Keratinocyte (primary cell): ENCODE measurements at regions not wholly inside any gene's neighbourhood (a gene's known extent, or its start where the extent isn't known, plus 50 kb on each side); places are given as distances from the start of the nearest gene placed in this dataset.

Experiments used
- CTCF ChIP-seq, 3 experiments: IDR thresholded peaks in 1 of 3; conservative IDR thresholded peaks in 1 of 3; optimal IDR thresholded peaks in 1 of 3; 2 replicates in 2 of 3; 3 replicates in 1 of 3; pipeline versions ENCODE3 to v1.5.1; 2011; ENCODE audit warnings: low read length in 3 of 3, mild to moderate bottlenecking in 3 of 3, moderate library complexity in 2 of 3, control low read depth in 1 of 3, inconsistent platforms in 1 of 3; ENCODE audit not compliant: insufficient read depth in 2 of 3; ENCODE audit errors: extremely low read depth in 1 of 3
- EZH2 ChIP-seq: IDR thresholded peaks from one replicate; pipeline ENCODE4 v1.6.1; 2012; ENCODE audit warnings: inconsistent platforms, mild to moderate bottlenecking, low read length, moderate library complexity

GRCh38 chr2:65551528-65551927 lies 119.1 kb upstream of the SPRED2 start:
- TF ChIP-seq CTCF (optimal IDR thresholded peaks at IDR 0.05 in 1 of 3, IDR thresholded peaks at IDR 0.05 in 1 of 3, conservative IDR thresholded peaks at IDR 0.05 in 1 of 3; ENCODE audit: extremely low read depth in 1 of 3, insufficient read depth in 2 of 3, low read length in 3 of 3) (no peak), EZH2 (no peak)
